CD8-positive, alpha-beta memory T cell (primary cell): ENCODE measurements at regions not wholly inside any gene's neighbourhood (a gene's known extent, or its start where the extent isn't known, plus 50 kb on each side); places are given as distances from the start of the nearest gene placed in this dataset.
"Not testable (repeated sequence)": the region's sequence is repeated elsewhere in the genome, so short reads cannot be mapped to it uniquely, and the experiment has no call there.

Source experiments
- CTCF ChIA-PET: fragments of 350-600 bp; sonication (Branson Sonifier 250); formaldehyde crosslinking; loops from one replicate; lab custom pipeline; 2021; ENCODE audit warnings: antibody characterized with exemption; lab: Charles Lee
- POLR2A ChIA-PET: fragments of 350-600 bp; sonication (Branson Sonifier 250); formaldehyde crosslinking; loops from one replicate; lab custom pipeline; 2021; ENCODE audit warnings: antibody characterized with exemption; lab: Charles Lee
- DNase-seq, 5 donors: peaks; one replicate each; pipeline versions ENCODE4 v3.0.0 to v3.0.0-alpha.2; 2020 to 2022; ENCODE audit warnings: mixed read lengths in 1 of 5
- H3K27ac ChIP-seq: one replicate; pipeline ENCODE4 v1.7.0; 2013; ENCODE audit warnings: low read depth, mild to moderate bottlenecking, low read length, moderate library complexity
- H3K27me3 ChIP-seq: 2 replicates; pipeline ENCODE4 v1.7.0; 2013; ENCODE audit warnings: low read length, mild to moderate bottlenecking; ENCODE audit not compliant: insufficient read depth, poor library complexity, severe bottlenecking
- H3K36me3 ChIP-seq: 2 replicates; pipeline ENCODE4 v1.7.0; 2013; ENCODE audit warnings: mild to moderate bottlenecking, low read length, moderate library complexity; ENCODE audit not compliant: insufficient read depth
- H3K4me1 ChIP-seq: 2 replicates; pipeline ENCODE4 v1.7.0; 2013; ENCODE audit warnings: mild to moderate bottlenecking, low read length, moderate library complexity; ENCODE audit not compliant: insufficient read depth
- H3K4me3 ChIP-seq: 2 replicates; pipeline ENCODE4 v1.7.0; 2013; ENCODE audit warnings: mild to moderate bottlenecking, low read length
- H3K9me3 ChIP-seq: 2 replicates; pipeline ENCODE4 v1.7.0; 2013; ENCODE audit warnings: mild to moderate bottlenecking, low read length
- H3K27ac Mint-ChIP-seq, 8 donors: one replicate each; pipeline ENCODE4 v1.8.0; 2020 to 2021; ENCODE audit warnings: mixed read lengths in 8 of 8, mild to moderate bottlenecking in 6 of 8, inconsistent platforms in 3 of 8, moderate library complexity in 3 of 8
- H3K27me3 Mint-ChIP-seq, 2 donors: one replicate each; pipeline ENCODE4 v1.8.0; 2020 to 2021; ENCODE audit warnings: mixed read lengths in 2 of 2, mild to moderate bottlenecking in 1 of 2, moderate library complexity in 1 of 2
- H3K36me3 Mint-ChIP-seq, 3 donors: one replicate each; pipeline ENCODE4 v1.8.0; 2020 to 2021; ENCODE audit warnings: mixed read lengths in 3 of 3, inconsistent platforms in 1 of 3, mild to moderate bottlenecking in 1 of 3
- H3K4me1 Mint-ChIP-seq, 3 donors: one replicate each; pipeline ENCODE4 v1.8.0; 2020 to 2021; ENCODE audit warnings: mixed read lengths in 3 of 3, inconsistent platforms in 1 of 3, mild to moderate bottlenecking in 1 of 3
- H3K4me3 Mint-ChIP-seq, 7 donors: one replicate each; pipeline ENCODE4 v1.8.0; 2020 to 2021; ENCODE audit warnings: mixed read lengths in 7 of 7, mild to moderate bottlenecking in 6 of 7, moderate library complexity in 4 of 7, inconsistent platforms in 2 of 7
- H3K9me3 Mint-ChIP-seq, 5 donors: one replicate each; pipeline ENCODE4 v1.8.0; 2020 to 2022; ENCODE audit warnings: mixed read lengths in 5 of 5, mild to moderate bottlenecking in 3 of 5, moderate library complexity in 2 of 5, inconsistent platforms in 1 of 5

GRCh38 chr15:81835731-81836130 lies 210.1 kb downstream of the MEX3B start:
- H3K4me1 ChIP-seq, result no peaks in the 10 kb centered on the region
- CTCF ChIA-PET, result no interaction called here
- Mint-ChIP-seq H3K27ac (no peak overlapping the region), H3K36me3 (no peaks in the 10 kb centered on the region), H3K9me3 (peaks cover 0 to 2% (median 0%) of the 10 kb centered on the region in 5 donors), H3K4me1 (no peaks in the 10 kb centered on the region), H3K27me3 (peaks cover 3 to 7% of the 10 kb centered on the region in 2 donors), H3K4me3 (no peak overlapping the region)
- H3K9me3 ChIP-seq, result no peaks in the 10 kb centered on the region
- H3K27ac ChIP-seq, result no peak overlapping the region
- no peak overlapping the region for H3K4me3 ChIP-seq
- DNase-seq, result no peak
- no peaks in the 10 kb centered on the region for H3K27me3 ChIP-seq
- POLR2A ChIA-PET, result no interaction called here
- H3K36me3 ChIP-seq, result no peaks in the 10 kb centered on the region

- H3K27ac ChIP-seq, result no peak overlapping the region
- H3K4me3 ChIP-seq, result no peak overlapping the region
- Mint-ChIP-seq H3K4me3 (no peak overlapping the region), H3K27ac (no peak overlapping the region), H3K27me3 (peaks cover 0 to 3% of the 10 kb centered on the region in 2 donors), H3K4me1 (no peaks in the 10 kb centered on the region), H3K9me3 (peaks cover 0 to 2% (median 0%) of the 10 kb centered on the region in 5 donors), H3K36me3 (no peaks in the 10 kb centered on the region)
- no peaks in the 10 kb centered on the region for H3K27me3 ChIP-seq
- no peaks in the 10 kb centered on the region for H3K36me3 ChIP-seq
- DNase-seq, result no peak
- H3K9me3 ChIP-seq, result no peaks in the 10 kb centered on the region
- ChIA-PET POLR2A (no interaction called here), CTCF (no interaction called here)
- H3K4me1 ChIP-seq, result no peaks in the 10 kb centered on the region
These were observed 215.3 kb downstream of the MEX3B start for GRCh38 chr15:81830520-81830919.

- Histone ChIP-seq H3K27ac (no peak overlapping the region), H3K4me1 (no peaks in the 10 kb centered on the region), H3K9me3 (no peaks in the 10 kb centered on the region), H3K36me3 (no peaks in the 10 kb centered on the region), H3K4me3 (no peak overlapping the region), H3K27me3 (no peaks in the 10 kb centered on the region)
- no peak for DNase-seq
- no peak overlapping the region for H3K4me3 Mint-ChIP-seq
- H3K27me3 Mint-ChIP-seq, result peaks cover 0 to 2% of the 10 kb centered on the region in 2 donors
- CTCF ChIA-PET, result no interaction called here
- POLR2A ChIA-PET, result no interaction called here
- no peaks in the 10 kb centered on the region for H3K4me1 Mint-ChIP-seq
- H3K9me3 Mint-ChIP-seq, result peaks cover 0 to 2% (median 0%) of the 10 kb centered on the region in 5 donors
- no peak overlapping the region for H3K27ac Mint-ChIP-seq
- no peaks in the 10 kb centered on the region for H3K36me3 Mint-ChIP-seq
These were observed 215.9 kb downstream of the MEX3B start for GRCh38 chr15:81829918-81830317.

- ChIA-PET CTCF (no interaction called here), POLR2A (no interaction called here)
- Histone ChIP-seq H3K27me3 (no peaks in the 10 kb centered on the region), H3K4me3 (no peak overlapping the region), H3K36me3 (no peaks in the 10 kb centered on the region), H3K27ac (no peak overlapping the region), H3K4me1 (no peaks in the 10 kb centered on the region), H3K9me3 (no peaks in the 10 kb centered on the region)
- no peaks in the 10 kb centered on the region for H3K36me3 Mint-ChIP-seq
- H3K27ac Mint-ChIP-seq, result no peak overlapping the region
- H3K27me3 Mint-ChIP-seq, result no peaks in the 10 kb centered on the region
- H3K4me1 Mint-ChIP-seq, result no peaks in the 10 kb centered on the region
- peaks cover 0 to 4% (median under 1%) of the 10 kb centered on the region in 5 donors for H3K9me3 Mint-ChIP-seq
- H3K4me3 Mint-ChIP-seq, result no peak overlapping the region
- DNase-seq, result no peak
These were observed 217.7 kb downstream of the MEX3B start for GRCh38 chr15:81828135-81828534.

- H3K4me3 Mint-ChIP-seq, result no peak overlapping the region
- H3K4me1 ChIP-seq, result no peaks in the 10 kb centered on the region
These were observed 220.7 kb downstream of the MEX3B start for GRCh38 chr15:81825136-81825535.

GRCh38 chr15:81822587-81822986 lies 223.2 kb downstream of the MEX3B start:
- H3K4me3 Mint-ChIP-seq, H3K9me3 Mint-ChIP-seq, H3K4me3 ChIP-seq, POLR2A ChIA-PET, H3K27ac ChIP-seq, H3K9me3 ChIP-seq, H3K36me3 ChIP-seq, DNase-seq, H3K4me1 ChIP-seq, H3K27me3 ChIP-seq, H3K27ac Mint-ChIP-seq, CTCF ChIA-PET, H3K36me3 Mint-ChIP-seq, H3K4me1 Mint-ChIP-seq: not testable (repeated sequence)
- H3K27me3 Mint-ChIP-seq, result peaks cover 2 to 33% of the 10 kb centered on the region in 2 donors

More at GRCh38 chr15:81825136-81825535, 220.7 kb downstream of the MEX3B start:
- Mint-ChIP-seq H3K4me1 (no peaks in the 10 kb centered on the region), H3K27ac (no peak overlapping the region), H3K9me3 (peaks cover 0 to 3% (median 2%) of the 10 kb centered on the region in 5 donors), H3K27me3 (peaks cover 0 to 9% of the 10 kb centered on the region in 2 donors), H3K36me3 (no peaks in the 10 kb centered on the region)
- Histone ChIP-seq H3K4me3 (no peak overlapping the region), H3K9me3 (no peaks in the 10 kb centered on the region), H3K36me3 (no peaks in the 10 kb centered on the region), H3K27ac (no peak overlapping the region), H3K27me3 (no peaks in the 10 kb centered on the region)
- ChIA-PET CTCF (no interaction called here), POLR2A (no interaction called here)
- DNase-seq, result no peak

- Histone ChIP-seq H3K4me1 (no peaks in the 10 kb centered on the region), H3K4me3 (no peak overlapping the region), H3K9me3 (no peaks in the 10 kb centered on the region), H3K27ac (no peak overlapping the region), H3K27me3 (no peaks in the 10 kb centered on the region), H3K36me3 (no peaks in the 10 kb centered on the region)
- Mint-ChIP-seq H3K27me3 (peaks cover 3 to 40% of the 10 kb centered on the region in 2 donors), H3K9me3 (peaks cover 0 to 3% (median 2%) of the 10 kb centered on the region in 5 donors), H3K4me1 (no peaks in the 10 kb centered on the region), H3K27ac (no peak overlapping the region), H3K4me3 (no peak overlapping the region), H3K36me3 (no peaks in the 10 kb centered on the region)
- ChIA-PET CTCF (no interaction called here), POLR2A (no interaction called here)
- DNase-seq, result no peak
These were observed 225.7 kb downstream of the MEX3B start for GRCh38 chr15:81819924-81820635.

GRCh38 chr15:81814882-81815455 lies 230.8 kb downstream of the MEX3B start:
- Histone ChIP-seq H3K4me1 (no peaks in the 10 kb centered on the region), H3K36me3 (no peaks in the 10 kb centered on the region), H3K27me3 (no peaks in the 10 kb centered on the region), H3K9me3 (no peaks in the 10 kb centered on the region), H3K27ac (no peak overlapping the region), H3K4me3 (no peak overlapping the region)
- H3K36me3 Mint-ChIP-seq, result no peaks in the 10 kb centered on the region
- H3K27me3 Mint-ChIP-seq, result peaks cover 3 to 30% of the 10 kb centered on the region in 2 donors
- CTCF ChIA-PET, result no interaction called here
- H3K4me3 Mint-ChIP-seq, result no peak overlapping the region
- POLR2A ChIA-PET, result no interaction called here
- no peaks in the 10 kb centered on the region for H3K4me1 Mint-ChIP-seq
- no peak overlapping the region for H3K27ac Mint-ChIP-seq
- DNase-seq, result no peak
- peaks cover 0 to 2% (median 0%) of the 10 kb centered on the region in 5 donors for H3K9me3 Mint-ChIP-seq
